ENCODE measurements at regions not wholly inside any gene's neighbourhood (a gene's known extent, or its start where the extent isn't known, plus 50 kb on each side); places are given as distances from the start of the nearest gene placed in this dataset.

DNA sequence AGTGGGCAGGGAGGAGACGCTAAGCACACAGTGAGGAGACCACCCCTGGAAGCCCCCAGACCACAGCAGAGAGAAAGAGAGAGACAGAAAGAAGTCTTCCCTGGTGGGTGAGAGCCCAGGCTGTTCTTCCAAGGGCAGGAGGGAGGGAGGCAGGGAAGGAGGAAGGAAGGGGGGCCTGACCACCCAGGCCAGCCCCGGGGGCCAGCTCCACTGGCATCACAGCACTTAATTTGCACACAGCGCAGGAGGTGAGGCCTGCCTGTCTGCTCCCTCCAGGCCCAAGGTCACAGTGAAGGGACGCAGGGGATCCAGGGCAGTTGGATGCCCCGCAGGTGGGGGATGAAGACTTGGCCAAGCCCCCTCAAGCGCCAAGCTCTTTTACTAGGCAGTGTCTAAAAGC is 141.9 kb upstream of the C14orf180 start:
- Histone ChIP-seq H3K36me3 (ENCODE audit: control insufficient read depth, insufficient read depth, low read length) (no peaks in the 10 kb centered on the region), H3K27me3 (ENCODE audit: control insufficient read depth, insufficient read depth, low read length) (no peaks in the 10 kb centered on the region), H3K9me3 (ENCODE audit: control insufficient read depth, insufficient read depth, low read length) (no peaks in the 10 kb centered on the region), H3K27ac (ENCODE audit: low read length) (no peak overlapping the region), H3K4me3 (ENCODE audit: low read length) (no peak overlapping the region), H3K4me1 (ENCODE audit: control insufficient read depth, insufficient read depth, low read length) (peaks cover 6% of the 10 kb centered on the region)
- whole genome bisulfite sequencing (ENCODE audit: insufficient coverage) = 84% methylated on average over 6 of the region's 6 CpGs
- Mint-ChIP-seq H3K36me3 (no peaks in the 10 kb centered on the region), H3K4me1 (peaks cover 0 to 8% of the 10 kb centered on the region in 2 donors), H3K9me3 (no peaks in the 10 kb centered on the region), H3K4me3 (no peak overlapping the region), H3K27me3 (ENCODE audit: low read depth in 2 of 2) (peaks cover 0 to 3% of the 10 kb centered on the region in 2 donors), H3K27ac (no peak overlapping the region)
- TF ChIP-seq, protein P1, sequence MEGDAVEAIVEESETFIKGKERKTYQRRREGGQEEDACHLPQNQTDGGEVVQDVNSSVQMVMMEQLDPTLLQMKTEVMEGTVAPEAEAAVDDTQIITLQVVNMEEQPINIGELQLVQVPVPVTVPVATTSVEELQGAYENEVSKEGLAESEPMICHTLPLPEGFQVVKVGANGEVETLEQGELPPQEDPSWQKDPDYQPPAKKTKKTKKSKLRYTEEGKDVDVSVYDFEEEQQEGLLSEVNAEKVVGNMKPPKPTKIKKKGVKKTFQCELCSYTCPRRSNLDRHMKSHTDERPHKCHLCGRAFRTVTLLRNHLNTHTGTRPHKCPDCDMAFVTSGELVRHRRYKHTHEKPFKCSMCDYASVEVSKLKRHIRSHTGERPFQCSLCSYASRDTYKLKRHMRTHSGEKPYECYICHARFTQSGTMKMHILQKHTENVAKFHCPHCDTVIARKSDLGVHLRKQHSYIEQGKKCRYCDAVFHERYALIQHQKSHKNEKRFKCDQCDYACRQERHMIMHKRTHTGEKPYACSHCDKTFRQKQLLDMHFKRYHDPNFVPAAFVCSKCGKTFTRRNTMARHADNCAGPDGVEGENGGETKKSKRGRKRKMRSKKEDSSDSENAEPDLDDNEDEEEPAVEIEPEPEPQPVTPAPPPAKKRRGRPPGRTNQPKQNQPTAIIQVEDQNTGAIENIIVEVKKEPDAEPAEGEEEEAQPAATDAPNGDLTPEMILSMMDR (IDR thresholded peaks at IDR 0.05) = no peak
- DNase-seq = no peak
- intact Hi-C loops (cut with micrococcal nuclease) = no loop called here
- ATAC-seq = no peak

DNA sequence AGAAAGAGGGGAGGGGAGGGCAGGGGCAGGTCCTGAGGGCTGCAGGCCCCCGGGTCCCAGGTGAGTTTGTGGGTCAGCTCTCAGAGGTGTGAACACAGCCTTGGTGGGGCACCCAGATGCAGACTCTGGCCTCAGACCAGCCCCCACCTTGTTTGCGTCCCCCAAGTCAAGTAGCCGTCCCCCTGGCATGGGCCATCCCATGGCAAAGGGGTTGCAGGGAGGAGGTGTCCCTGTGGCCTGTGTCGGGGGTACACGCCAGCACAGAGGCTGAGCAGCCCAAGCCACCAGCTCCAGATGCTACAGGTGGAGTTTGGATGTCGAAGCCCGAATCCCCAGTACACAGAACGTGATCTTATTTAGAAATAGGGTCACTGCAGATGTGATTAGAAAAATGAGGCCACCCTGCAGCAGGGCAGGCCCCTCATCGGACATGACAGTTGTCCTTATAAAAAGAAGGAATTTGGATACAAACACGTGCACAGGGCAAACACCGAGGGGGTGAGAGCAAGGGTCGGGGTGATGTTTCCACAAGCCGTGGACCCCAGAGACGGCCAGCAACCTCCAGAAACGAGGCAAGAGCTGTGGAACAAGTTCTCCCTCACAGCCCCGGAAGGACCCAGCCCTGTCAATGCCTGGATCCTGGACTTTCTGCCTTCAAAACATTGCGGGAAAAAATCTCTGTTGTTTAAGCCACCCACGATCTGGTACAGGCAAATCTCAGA is 141.2 kb upstream of the C14orf180 start:
- Histone ChIP-seq H3K27me3 (ENCODE audit: control insufficient read depth, insufficient read depth, low read length) (no peaks in the 10 kb centered on the region), H3K9me3 (ENCODE audit: control insufficient read depth, insufficient read depth, low read length) (no peaks in the 10 kb centered on the region), H3K27ac (ENCODE audit: low read length) (no peak overlapping the region), H3K4me1 (ENCODE audit: control insufficient read depth, insufficient read depth, low read length) (peaks cover 6% of the 10 kb centered on the region), H3K4me3 (ENCODE audit: low read length) (no peak overlapping the region), H3K36me3 (ENCODE audit: control insufficient read depth, insufficient read depth, low read length) (no peaks in the 10 kb centered on the region)
- 90% methylated on average over 18 of the region's 18 CpGs for WGBS (ENCODE audit: insufficient coverage)
- Mint-ChIP-seq H3K4me3 (no peak overlapping the region), H3K27ac (no peak overlapping the region), H3K9me3 (no peaks in the 10 kb centered on the region), H3K4me1 (peaks cover 0 to 8% of the 10 kb centered on the region in 2 donors), H3K27me3 (ENCODE audit: low read depth in 2 of 2) (peaks cover 0 to 3% of the 10 kb centered on the region in 2 donors), H3K36me3 (no peaks in the 10 kb centered on the region)
- TF ChIP-seq, protein P1 (IDR thresholded peaks at IDR 0.05) = no peak
- intact Hi-C loops (cut with micrococcal nuclease) = no loop called here
- ATAC-seq (no peak), DNase-seq (no peak)

DNA sequence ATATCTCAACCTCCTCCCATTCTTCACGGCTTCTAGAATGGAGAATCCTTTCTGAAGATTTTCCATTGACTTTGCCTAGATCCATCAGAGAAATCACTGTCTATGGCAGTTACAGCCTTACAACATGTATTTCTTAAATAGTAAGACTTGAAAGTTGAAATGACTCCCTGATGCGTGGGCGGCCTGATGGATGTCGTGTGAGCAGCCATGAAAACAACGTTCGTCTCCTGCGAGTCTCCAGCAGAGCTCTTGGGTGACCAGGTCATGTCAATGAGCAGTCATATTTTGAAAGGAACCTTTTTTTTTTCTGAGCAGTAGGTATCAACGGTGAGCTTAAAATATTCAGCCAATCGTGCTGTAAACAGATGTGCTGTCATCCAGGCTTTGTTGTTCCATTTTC is 139.9 kb upstream of the C14orf180 start:
- peaks cover 6% of the 10 kb centered on the region for H3K4me1 ChIP-seq (ENCODE audit: control insufficient read depth, insufficient read depth, low read length)
- H3K4me3 Mint-ChIP-seq = no peak overlapping the region
- no peak overlapping the region for H3K27ac Mint-ChIP-seq
- ATAC-seq (no peak), DNase-seq (no peak)
- H3K9me3 Mint-ChIP-seq = peaks cover 0 to 3% of the 10 kb centered on the region in 2 donors
- TF ChIP-seq, protein P1 (IDR thresholded peaks at IDR 0.05) = no peak
- H3K9me3 ChIP-seq (ENCODE audit: control insufficient read depth, insufficient read depth, low read length) = no peaks in the 10 kb centered on the region
- 92% methylated on average over 9 of the region's 9 CpGs for WGBS (ENCODE audit: insufficient coverage)
- peaks cover 0 to 3% of the 10 kb centered on the region in 2 donors for H3K27me3 Mint-ChIP-seq (ENCODE audit: low read depth in 2 of 2)
- no peaks in the 10 kb centered on the region for H3K36me3 ChIP-seq (ENCODE audit: control insufficient read depth, insufficient read depth, low read length)
- H3K27ac ChIP-seq (ENCODE audit: low read length) = no peak overlapping the region
- no peaks in the 10 kb centered on the region for H3K36me3 Mint-ChIP-seq
- no peak overlapping the region for H3K4me3 ChIP-seq (ENCODE audit: low read length)
- peaks cover 0 to 13% of the 10 kb centered on the region in 2 donors for H3K4me1 Mint-ChIP-seq
- intact Hi-C loops (cut with micrococcal nuclease) = no loop called here
- H3K27me3 ChIP-seq (ENCODE audit: control insufficient read depth, insufficient read depth, low read length) = no peaks in the 10 kb centered on the region
